Loucy (cell line): ENCODE measurements at regions not wholly inside any gene's neighbourhood (a gene's known extent, or its start where the extent isn't known, plus 50 kb on each side); places are given as distances from the start of the nearest gene placed in this dataset.
"Not testable (repeated sequence)": the region's sequence is repeated elsewhere in the genome, so short reads cannot be mapped to it uniquely, and the experiment has no call there.

ENCODE experiments used
- H2AFZ ChIP-seq: fragments of 200-600 bp; sonication (generic); 2 replicates; pipeline ENCODE4 v1.6.0; 2016; ENCODE audit warnings: antibody characterized with exemption, mild to moderate bottlenecking, low read length, moderate library complexity
- H3F3A ChIP-seq: fragments of 200-600 bp; 2 replicates; pipeline ENCODE4 v1.6.0; 2016; ENCODE audit warnings: antibody characterized with exemption, low read depth, mild to moderate bottlenecking
- H3K27me3 ChIP-seq: fragments of 200-600 bp; sonication (generic); 2 replicates; pipeline ENCODE4 v1.6.1; 2014; ENCODE audit warnings: low read length, mild to moderate bottlenecking; ENCODE audit not compliant: insufficient read depth, poor library complexity, severe bottlenecking
- H3K36me3 ChIP-seq: fragments of 200-600 bp; sonication (generic); 2 replicates; pipeline ENCODE4 v1.6.1; 2016; ENCODE audit warnings: low read length; ENCODE audit not compliant: insufficient read depth
- H3K4me1 ChIP-seq: fragments of 200-600 bp; sonication (generic); 2 replicates; pipeline ENCODE4 v1.5.1; 2014; ENCODE audit warnings: low read length, mild to moderate bottlenecking; ENCODE audit not compliant: insufficient read depth, poor library complexity, severe bottlenecking
- H3K4me2 ChIP-seq: fragments of 200-600 bp; sonication (generic); 2 replicates; pipeline ENCODE4 v1.6.0; 2014; ENCODE audit warnings: antibody characterized with exemption, low read length, low read depth, mild to moderate bottlenecking; ENCODE audit not compliant: poor library complexity, severe bottlenecking
- H3K4me3 ChIP-seq: fragments of 200-600 bp; sonication (generic); 2 replicates; pipeline ENCODE4 v1.5.1; 2014; ENCODE audit warnings: low read length, mild to moderate bottlenecking, mixed read lengths; ENCODE audit not compliant: poor library complexity, severe bottlenecking
- H3K79me2 ChIP-seq: fragments of 200-600 bp; sonication (generic); 2 replicates; pipeline ENCODE4 v1.6.1; 2014; ENCODE audit warnings: low read length; ENCODE audit not compliant: insufficient read depth
- H3K9ac ChIP-seq: fragments of 200-600 bp; sonication (generic); 2 replicates; pipeline ENCODE4 v1.6.0; 2014; ENCODE audit warnings: mild to moderate bottlenecking, low read depth, low read length, moderate library complexity; ENCODE audit not compliant: poor library complexity, severe bottlenecking
- H3K9me2 ChIP-seq: fragments of 200-600 bp; sonication (generic); replicated peaks from 2 replicates; pipeline ENCODE4 v1.6.1; 2016; ENCODE audit warnings: low read depth, low read length, mixed read lengths
- H3K9me3 ChIP-seq: fragments of 200-600 bp; sonication (generic); 2 replicates; pipeline ENCODE4 v1.6.1; 2014; ENCODE audit warnings: mild to moderate bottlenecking, antibody characterized with exemption, low read length, low read depth; ENCODE audit not compliant: insufficient read depth
- H4K20me1 ChIP-seq: fragments of 200-600 bp; sonication (generic); 2 replicates; pipeline ENCODE4 v1.6.0; 2014; ENCODE audit warnings: antibody characterized with exemption, low read length, mild to moderate bottlenecking; ENCODE audit not compliant: insufficient read depth, poor library complexity, severe bottlenecking
- EZH2phosphoT487 ChIP-seq: fragments of 200-600 bp; IDR thresholded peaks from 2 replicates; pipeline ENCODE4 v1.6.1; 2018; ENCODE audit warnings: antibody characterized with exemption, mild to moderate bottlenecking, moderate library complexity, borderline replicate concordance
- TF ChIP-seq, protein P1 (sequence below): fragments of 200-600 bp; sonication (generic); conservative IDR thresholded peaks from 2 replicates; pipeline ENCODE4 v1.5.1; 2014; ENCODE audit warnings: mild to moderate bottlenecking, antibody characterized with exemption, low read length

DNA sequence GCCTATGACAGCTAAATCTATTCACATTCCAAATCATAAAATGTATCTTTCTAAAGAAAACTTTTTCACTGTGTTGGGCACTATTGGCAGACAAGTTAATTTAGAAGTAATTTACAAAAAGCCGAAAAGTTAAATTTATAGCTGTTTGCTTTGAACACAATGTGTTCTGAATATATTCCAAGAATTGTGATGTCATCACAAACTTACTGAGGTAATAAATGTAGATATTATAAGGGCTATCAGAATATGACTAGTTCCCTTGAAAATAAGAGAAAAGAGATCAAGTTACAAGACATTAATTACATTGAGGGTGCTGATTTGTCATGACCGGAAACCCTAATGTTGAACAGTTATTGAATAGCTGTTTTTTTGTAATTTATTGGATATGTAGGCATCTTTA is 153.9 kb upstream of the SCN7A start:
- no peaks in the 10 kb centered on the region for H3K4me1 ChIP-seq
- TF ChIP-seq, protein P1, sequence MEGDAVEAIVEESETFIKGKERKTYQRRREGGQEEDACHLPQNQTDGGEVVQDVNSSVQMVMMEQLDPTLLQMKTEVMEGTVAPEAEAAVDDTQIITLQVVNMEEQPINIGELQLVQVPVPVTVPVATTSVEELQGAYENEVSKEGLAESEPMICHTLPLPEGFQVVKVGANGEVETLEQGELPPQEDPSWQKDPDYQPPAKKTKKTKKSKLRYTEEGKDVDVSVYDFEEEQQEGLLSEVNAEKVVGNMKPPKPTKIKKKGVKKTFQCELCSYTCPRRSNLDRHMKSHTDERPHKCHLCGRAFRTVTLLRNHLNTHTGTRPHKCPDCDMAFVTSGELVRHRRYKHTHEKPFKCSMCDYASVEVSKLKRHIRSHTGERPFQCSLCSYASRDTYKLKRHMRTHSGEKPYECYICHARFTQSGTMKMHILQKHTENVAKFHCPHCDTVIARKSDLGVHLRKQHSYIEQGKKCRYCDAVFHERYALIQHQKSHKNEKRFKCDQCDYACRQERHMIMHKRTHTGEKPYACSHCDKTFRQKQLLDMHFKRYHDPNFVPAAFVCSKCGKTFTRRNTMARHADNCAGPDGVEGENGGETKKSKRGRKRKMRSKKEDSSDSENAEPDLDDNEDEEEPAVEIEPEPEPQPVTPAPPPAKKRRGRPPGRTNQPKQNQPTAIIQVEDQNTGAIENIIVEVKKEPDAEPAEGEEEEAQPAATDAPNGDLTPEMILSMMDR = no peak
- no peak for TF ChIP-seq EZH2phosphoT487

DNA sequence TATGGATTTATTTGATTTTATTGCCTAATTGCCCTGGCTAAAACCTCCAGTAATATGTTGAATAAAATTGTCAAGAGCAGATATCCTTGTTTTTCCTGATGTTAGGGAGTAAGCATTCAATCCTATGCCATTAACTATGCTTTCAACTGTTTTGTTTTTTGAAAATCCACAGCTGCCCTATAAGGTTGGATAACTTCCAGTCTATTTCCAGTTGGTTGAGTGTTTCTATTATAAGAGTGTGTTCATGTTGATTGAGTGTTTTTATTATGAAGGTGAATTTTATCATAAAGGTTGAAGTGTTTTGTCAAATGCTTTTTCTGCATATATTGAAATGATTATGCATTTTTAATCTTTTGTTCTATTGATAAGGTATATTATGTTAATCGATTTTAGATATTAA is 149.9 kb upstream of the SCN7A start:
- H3K79me2 ChIP-seq = no peaks in the 10 kb centered on the region
- no peaks in the 10 kb centered on the region for H4K20me1 ChIP-seq
- no peaks in the 10 kb centered on the region for H3F3A ChIP-seq
- H3K9me3 ChIP-seq = no peaks in the 10 kb centered on the region; the same call in 1 of the 2 replicates
- H3K27me3 ChIP-seq = no peaks in the 10 kb centered on the region
- H2AFZ ChIP-seq = no peak overlapping the region
- H3K9ac ChIP-seq = no peak overlapping the region
- no peak overlapping the region for H3K4me3 ChIP-seq
- peaks cover 23% of the 10 kb centered on the region for H3K4me1 ChIP-seq
- H3K9me2 ChIP-seq = no peaks in the 10 kb centered on the region
- H3K36me3 ChIP-seq = no peaks in the 10 kb centered on the region
- TF ChIP-seq, protein P1 = no peak
- TF ChIP-seq EZH2phosphoT487 = no peak
- no peak overlapping the region for H3K4me2 ChIP-seq

More for the DNA sequence above, 153.9 kb upstream of the SCN7A start:
- Histone ChIP-seq H3F3A (no peaks in the 10 kb centered on the region), H2AFZ (no peak overlapping the region), H3K79me2 (no peaks in the 10 kb centered on the region), H4K20me1 (no peaks in the 10 kb centered on the region), H3K4me2 (no peak overlapping the region), H3K9me3 (no peaks in the 10 kb centered on the region), H3K9me2 (no peaks in the 10 kb centered on the region), H3K27me3 (no peaks in the 10 kb centered on the region), H3K4me3 (no peak overlapping the region), H3K36me3 (no peaks in the 10 kb centered on the region), H3K9ac (no peak overlapping the region)

DNA sequence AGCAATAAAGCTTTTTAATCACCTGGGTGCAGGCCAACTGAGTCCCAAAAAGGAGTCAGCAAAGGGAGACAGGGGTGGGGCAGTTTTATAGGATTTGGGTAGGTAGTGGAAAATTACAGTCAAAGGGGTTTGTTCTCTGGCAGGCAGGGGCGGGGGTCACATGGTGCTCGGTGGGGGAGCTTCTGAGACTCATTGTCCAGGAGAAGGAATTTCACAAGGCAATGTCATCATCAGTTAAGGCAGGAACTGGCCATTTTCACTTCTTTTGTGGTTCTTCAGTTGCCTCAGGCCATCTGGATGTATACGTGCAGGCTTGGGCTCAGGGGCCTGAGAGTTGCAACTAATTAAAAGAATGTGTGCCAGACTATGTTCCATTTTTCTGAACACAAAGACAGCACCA is 147.5 kb upstream of the SCN7A start:
- H3K9ac ChIP-seq, H3K9me3 ChIP-seq, H3K9me2 ChIP-seq, H3K4me3 ChIP-seq, H2AFZ ChIP-seq, H3F3A ChIP-seq, H3K36me3 ChIP-seq, H3K79me2 ChIP-seq, H4K20me1 ChIP-seq, H3K27me3 ChIP-seq, H3K4me2 ChIP-seq: not testable (repeated sequence)
- peaks cover 23% of the 10 kb centered on the region for H3K4me1 ChIP-seq

DNA sequence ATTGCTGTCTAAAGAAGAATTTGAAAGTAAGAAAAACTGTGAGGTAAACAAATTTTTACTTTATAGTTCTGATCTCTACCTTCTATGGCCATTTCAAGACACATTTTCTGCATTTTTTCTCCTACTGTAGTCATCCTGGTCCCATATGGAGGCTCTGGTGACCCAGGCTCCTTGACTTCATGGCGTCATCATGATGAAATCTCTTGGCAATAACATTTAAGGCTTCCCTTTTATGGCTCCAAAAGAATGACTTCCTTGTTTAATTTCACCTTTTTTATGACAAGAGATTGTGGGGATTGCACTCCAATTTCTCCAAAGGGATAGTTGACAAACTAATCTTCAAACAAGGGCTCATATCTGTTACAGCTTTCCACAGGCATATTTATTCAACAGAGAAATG is 143.0 kb upstream of the SCN7A start:
- H3K27me3 ChIP-seq = no peaks in the 10 kb centered on the region
- no peaks in the 10 kb centered on the region; the same call in 1 of the 2 replicates for H3K9me3 ChIP-seq
- no peak overlapping the region for H3K4me3 ChIP-seq
- TF ChIP-seq, protein P1 = no peak
- TF ChIP-seq EZH2phosphoT487 = no peak
- peaks cover 23% of the 10 kb centered on the region for H3K4me1 ChIP-seq
- H4K20me1 ChIP-seq = no peaks in the 10 kb centered on the region
- no peak overlapping the region; the same call in 1 of the 2 replicates for H2AFZ ChIP-seq
- H3K9ac ChIP-seq = no peak overlapping the region
- no peaks in the 10 kb centered on the region for H3K79me2 ChIP-seq
- no peak overlapping the region for H3K4me2 ChIP-seq
- H3K36me3 ChIP-seq = no peaks in the 10 kb centered on the region
- no peaks in the 10 kb centered on the region for H3F3A ChIP-seq
- no peaks in the 10 kb centered on the region for H3K9me2 ChIP-seq
